ENCODE measurements at regions not wholly inside any gene's neighbourhood (a gene's known extent, or its start where the extent isn't known, plus 50 kb on each side); places are given as distances from the start of the nearest gene placed in this dataset.

DNA sequence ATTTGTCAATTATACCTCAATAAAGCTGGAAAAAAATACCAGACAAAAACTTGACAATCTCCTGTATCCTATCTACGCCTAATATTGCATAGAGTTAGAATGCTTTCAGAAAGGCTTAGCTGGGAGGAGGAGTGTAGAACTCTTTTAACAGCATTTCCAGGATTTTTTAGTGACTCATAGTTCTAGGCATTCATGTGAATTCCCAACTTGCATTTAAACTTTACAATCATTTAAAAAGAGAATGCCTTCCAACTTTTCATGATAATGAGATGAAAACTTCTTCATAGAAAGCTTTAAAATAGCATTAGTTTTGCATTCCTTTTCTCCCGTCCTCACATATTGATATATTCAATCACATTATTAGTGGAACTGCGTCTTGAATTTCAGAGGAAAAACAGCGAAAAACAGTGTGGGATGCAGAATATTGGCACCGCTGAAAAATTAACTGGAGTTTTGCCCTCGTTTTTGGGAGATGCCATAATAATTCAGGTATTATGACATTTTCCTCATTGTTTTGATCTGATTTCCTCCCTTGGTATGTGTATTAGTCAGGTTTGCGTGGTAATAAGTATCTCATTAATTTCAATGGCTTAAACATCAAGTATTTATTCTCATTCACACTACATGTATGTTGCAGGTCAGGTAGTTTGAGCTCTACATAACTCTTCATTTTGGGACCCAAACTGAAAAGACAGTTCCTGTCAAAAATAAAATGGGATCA lies 293.2 kb upstream of the FIGN start:
- no peaks in the 10 kb centered on the region for H3K9me1 ChIP-seq (replicated peaks; ENCODE audit: control insufficient read depth, extremely low read depth, insufficient read depth, low read length)
- H3K9me3 ChIP-seq (replicated peaks; ENCODE audit: control insufficient read depth, insufficient read depth, low read length) = no peaks in the 10 kb centered on the region
- FAIRE-seq = no peak
- BruUV-seq (replicated peaks) = no TSS peak
- no peak overlapping the region for H2AFZ ChIP-seq (ENCODE audit: low read depth, low read length)
- dilution Hi-C loops (cut with MboI; ENCODE audit: extremely low pct_ligation_motif_present, low sequenced_read_pairs) (no loop called here), intact Hi-C loops (cut with micrococcal nuclease) (no loop called here)
- H3K4me3 ChIP-seq (replicated peaks in 1 of 3; ENCODE audit: insufficient read depth in 1 of 3, low read depth in 1 of 3, low read length in 3 of 3) = no peak overlapping the region
- no peaks in the 10 kb centered on the region for H3K79me2 ChIP-seq (ENCODE audit: control insufficient read depth, insufficient read depth, low read length)
- no peaks in the 10 kb centered on the region for H3K27me3 ChIP-seq (ENCODE audit: control insufficient read depth in 2 of 2, insufficient read depth in 2 of 2, low read length in 2 of 2)
- H3K9ac ChIP-seq (replicated peaks; ENCODE audit: extremely low read depth, insufficient read depth, low read length) = no peak overlapping the region
- no peaks in the 10 kb centered on the region for H3K4me1 ChIP-seq (ENCODE audit: control insufficient read depth, extremely low read depth, insufficient read depth, low read length)
- POLR2A ChIA-PET = no interaction called here
- DNase-seq (ENCODE audit: low read depth, low spot score) = no peak
- no peak overlapping the region for H3K4me2 ChIP-seq (ENCODE audit: insufficient read depth, low read length)
- CTCF ChIA-PET = no interaction called here
- TF ChIP-seq JUN (IDR thresholded peaks at IDR 0.05; ENCODE audit: borderline replicate concordance, insufficient read depth, insufficient read length, low read depth) (no peak), GATA2 (IDR thresholded peaks at IDR 0.05; ENCODE audit: insufficient read depth, insufficient read length, low read depth, low read length) (no peak), EZH2 (IDR thresholded peaks at IDR 0.05; ENCODE audit: borderline replicate concordance, low read depth, low read length, severe bottlenecking) (no peak), POLR2A (IDR thresholded peaks at IDR 0.05; ENCODE audit: low read depth, low read length) (no peak), MYC (IDR thresholded peaks at IDR 0.05; ENCODE audit: low read depth, low read length) (no peak), POLR2AphosphoS5 (IDR thresholded peaks at IDR 0.05; ENCODE audit: insufficient read depth, low read depth, low read length) (no peak)
- TF ChIP-seq, protein P1, sequence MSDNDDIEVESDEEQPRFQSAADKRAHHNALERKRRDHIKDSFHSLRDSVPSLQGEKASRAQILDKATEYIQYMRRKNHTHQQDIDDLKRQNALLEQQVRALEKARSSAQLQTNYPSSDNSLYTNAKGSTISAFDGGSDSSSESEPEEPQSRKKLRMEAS (IDR thresholded peaks at IDR 0.05; ENCODE audit: insufficient read depth, insufficient read length) = no peak
- H3K36me3 ChIP-seq (ENCODE audit: control insufficient read depth in 2 of 2, extremely low read depth in 1 of 2, insufficient read depth in 2 of 2, low read length in 2 of 2) = no peaks in the 10 kb centered on the region
- H4K20me1 ChIP-seq (replicated peaks; ENCODE audit: control insufficient read depth, extremely low read depth, insufficient read depth, low read length) = no peaks in the 10 kb centered on the region
- no peak overlapping the region for H3K27ac ChIP-seq (ENCODE audit: insufficient read depth, low read depth, low read length)

DNA sequence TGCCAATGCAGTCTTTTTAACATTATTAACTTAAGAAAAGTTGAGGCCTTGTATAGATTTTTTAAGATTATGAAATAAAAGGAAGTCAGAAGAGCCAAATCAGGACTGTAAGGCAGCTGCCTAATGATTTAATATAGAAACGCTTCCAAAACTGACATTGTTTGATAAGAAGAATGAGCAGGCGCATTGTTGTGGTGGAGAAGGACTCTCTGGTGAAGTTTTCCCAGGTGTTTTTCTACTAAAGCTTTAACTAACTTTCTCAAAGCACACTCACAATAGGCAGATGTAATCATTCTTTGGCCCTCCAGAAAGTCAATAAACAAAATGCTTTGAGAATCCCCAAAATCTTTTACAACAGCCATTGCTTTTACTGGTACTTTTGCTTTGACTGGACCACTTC lies 288.6 kb upstream of the FIGN start:
- Histone ChIP-seq H3K9ac (replicated peaks; ENCODE audit: extremely low read depth, insufficient read depth, low read length) (no peak overlapping the region), H4K20me1 (replicated peaks; ENCODE audit: control insufficient read depth, extremely low read depth, insufficient read depth, low read length) (no peaks in the 10 kb centered on the region), H3K4me3 (replicated peaks in 1 of 3; ENCODE audit: insufficient read depth in 1 of 3, low read depth in 1 of 3, low read length in 3 of 3) (no peak overlapping the region), H3K9me1 (replicated peaks; ENCODE audit: control insufficient read depth, extremely low read depth, insufficient read depth, low read length) (no peaks in the 10 kb centered on the region), H3K4me2 (ENCODE audit: insufficient read depth, low read length) (no peak overlapping the region), H3K36me3 (ENCODE audit: control insufficient read depth in 2 of 2, extremely low read depth in 1 of 2, insufficient read depth in 2 of 2, low read length in 2 of 2) (no peaks in the 10 kb centered on the region), H3K27ac (ENCODE audit: insufficient read depth, low read depth, low read length) (no peak overlapping the region), H3K4me1 (ENCODE audit: control insufficient read depth, extremely low read depth, insufficient read depth, low read length) (no peaks in the 10 kb centered on the region), H3K27me3 (ENCODE audit: control insufficient read depth in 2 of 2, insufficient read depth in 2 of 2, low read length in 2 of 2) (no peaks in the 10 kb centered on the region), H2AFZ (ENCODE audit: low read depth, low read length) (no peak overlapping the region), H3K9me3 (replicated peaks; ENCODE audit: control insufficient read depth, insufficient read depth, low read length) (no peaks in the 10 kb centered on the region), H3K79me2 (ENCODE audit: control insufficient read depth, insufficient read depth, low read length) (no peaks in the 10 kb centered on the region)
- ChIA-PET POLR2A (no interaction called here), CTCF (interaction anchor here (1.7 kb wide), 1 partner anchor 12 kb away, joined by 3 read pairs; no protein-coding TSS in a partner anchor)
- FAIRE-seq = no peak
- no peak for DNase-seq (ENCODE audit: low read depth, low spot score)
- dilution Hi-C loops (cut with MboI; ENCODE audit: extremely low pct_ligation_motif_present, low sequenced_read_pairs) (no loop called here), intact Hi-C loops (cut with micrococcal nuclease) (no loop called here)
- no TSS peak for BruUV-seq (replicated peaks)
- TF ChIP-seq, protein P1 (IDR thresholded peaks at IDR 0.05; ENCODE audit: insufficient read depth, insufficient read length) = no peak
- TF ChIP-seq MYC (IDR thresholded peaks at IDR 0.05; ENCODE audit: low read depth, low read length) (no peak), POLR2AphosphoS5 (IDR thresholded peaks at IDR 0.05; ENCODE audit: insufficient read depth, low read depth, low read length) (no peak), GATA2 (IDR thresholded peaks at IDR 0.05; ENCODE audit: insufficient read depth, insufficient read length, low read depth, low read length) (no peak), JUN (IDR thresholded peaks at IDR 0.05; ENCODE audit: borderline replicate concordance, insufficient read depth, insufficient read length, low read depth) (no peak), FOS (IDR thresholded peaks at IDR 0.05; ENCODE audit: borderline replicate concordance, insufficient read depth, low read length) (no peak), POLR2A (IDR thresholded peaks at IDR 0.05; ENCODE audit: low read depth, low read length) (no peak), EZH2 (IDR thresholded peaks at IDR 0.05; ENCODE audit: borderline replicate concordance, low read depth, low read length, severe bottlenecking) (no peak)
- TF ChIP-seq, protein P2, sequence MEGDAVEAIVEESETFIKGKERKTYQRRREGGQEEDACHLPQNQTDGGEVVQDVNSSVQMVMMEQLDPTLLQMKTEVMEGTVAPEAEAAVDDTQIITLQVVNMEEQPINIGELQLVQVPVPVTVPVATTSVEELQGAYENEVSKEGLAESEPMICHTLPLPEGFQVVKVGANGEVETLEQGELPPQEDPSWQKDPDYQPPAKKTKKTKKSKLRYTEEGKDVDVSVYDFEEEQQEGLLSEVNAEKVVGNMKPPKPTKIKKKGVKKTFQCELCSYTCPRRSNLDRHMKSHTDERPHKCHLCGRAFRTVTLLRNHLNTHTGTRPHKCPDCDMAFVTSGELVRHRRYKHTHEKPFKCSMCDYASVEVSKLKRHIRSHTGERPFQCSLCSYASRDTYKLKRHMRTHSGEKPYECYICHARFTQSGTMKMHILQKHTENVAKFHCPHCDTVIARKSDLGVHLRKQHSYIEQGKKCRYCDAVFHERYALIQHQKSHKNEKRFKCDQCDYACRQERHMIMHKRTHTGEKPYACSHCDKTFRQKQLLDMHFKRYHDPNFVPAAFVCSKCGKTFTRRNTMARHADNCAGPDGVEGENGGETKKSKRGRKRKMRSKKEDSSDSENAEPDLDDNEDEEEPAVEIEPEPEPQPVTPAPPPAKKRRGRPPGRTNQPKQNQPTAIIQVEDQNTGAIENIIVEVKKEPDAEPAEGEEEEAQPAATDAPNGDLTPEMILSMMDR (IDR thresholded peaks at IDR 0.05; ENCODE audit: extremely low read depth in 1 of 2, insufficient read depth in 1 of 2, low read depth in 1 of 2, low read length in 2 of 2) = no peak

Measured in endothelial cell of umbilical vein (primary cell).